ENCODE measurements at regions not wholly inside any gene's neighbourhood (a gene's known extent, or its start where the extent isn't known, plus 50 kb on each side); places are given as distances from the start of the nearest gene placed in this dataset.
"Not testable (repeated sequence)": the region's sequence is repeated elsewhere in the genome, so short reads cannot be mapped to it uniquely, and the experiment has no call there.

GRCh38 chr21:18725653-18726052 lies 322.1 kb upstream of the TMPRSS15 start:
- no peak overlapping the region for H3K4me3 ChIP-seq (ENCODE audit: low read depth, low read length)
- H3K27ac ChIP-seq (ENCODE audit: low read depth, low read length): no peak overlapping the region
- CTCF ChIA-PET: no interaction called here
- H3K9me3 ChIP-seq (ENCODE audit: control insufficient read depth, insufficient read depth, low read length): peaks cover 11% of the 10 kb centered on the region; the same call in 1 of the 2 replicates
- POLR2A ChIA-PET: no interaction called here
- no peaks in the 10 kb centered on the region for H3K27me3 ChIP-seq (ENCODE audit: control insufficient read depth, insufficient read depth, low read length)
- TF ChIP-seq CTCF (IDR thresholded peaks at IDR 0.05; ENCODE audit: low read depth, low read length): no peak
- DNase-seq (ENCODE audit: low read depth, low spot score): no peak

- CTCF ChIA-PET: no interaction called here
- POLR2A ChIA-PET: no interaction called here
- TF ChIP-seq CTCF (IDR thresholded peaks at IDR 0.05; ENCODE audit: low read depth, low read length): no peak
Measured at GRCh38 chr21:18741954-18742353, 338.4 kb upstream of the TMPRSS15 start.

GRCh38 chr21:18743531-18743930 lies 339.9 kb upstream of the TMPRSS15 start:
- CTCF ChIA-PET: no interaction called here
- TF ChIP-seq CTCF (IDR thresholded peaks at IDR 0.05; ENCODE audit: low read depth, low read length): no peak

More at GRCh38 chr21:18741954-18742353, 338.4 kb upstream of the TMPRSS15 start:
- no peak for DNase-seq (ENCODE audit: low read depth, low spot score)
- no peaks in the 10 kb centered on the region for H3K27me3 ChIP-seq (ENCODE audit: control insufficient read depth, insufficient read depth, low read length)
- H3K9me3 ChIP-seq (ENCODE audit: control insufficient read depth, insufficient read depth, low read length): no peaks in the 10 kb centered on the region
- H3K4me3 ChIP-seq (ENCODE audit: low read depth, low read length): no peak overlapping the region
- H3K27ac ChIP-seq (ENCODE audit: low read depth, low read length): no peak overlapping the region

GRCh38 chr21:18744840-18745239 lies 341.3 kb upstream of the TMPRSS15 start:
- CTCF ChIA-PET: no interaction called here
- Histone ChIP-seq H3K9me3 (ENCODE audit: control insufficient read depth, insufficient read depth, low read length) (peaks cover 8% of the 10 kb centered on the region), H3K4me3 (ENCODE audit: low read depth, low read length) (no peak overlapping the region), H3K27ac (ENCODE audit: low read depth, low read length) (no peak overlapping the region), H3K27me3 (ENCODE audit: control insufficient read depth, insufficient read depth, low read length) (no peaks in the 10 kb centered on the region)
- POLR2A ChIA-PET: no interaction called here
- no peak for DNase-seq (ENCODE audit: low read depth, low spot score)
- no peak for TF ChIP-seq CTCF (IDR thresholded peaks at IDR 0.05; ENCODE audit: low read depth, low read length)

More at GRCh38 chr21:18743531-18743930, 339.9 kb upstream of the TMPRSS15 start:
- POLR2A ChIA-PET: no interaction called here
- Histone ChIP-seq H3K4me3 (ENCODE audit: low read depth, low read length) (no peak overlapping the region), H3K9me3 (ENCODE audit: control insufficient read depth, insufficient read depth, low read length) (peaks cover 4% of the 10 kb centered on the region), H3K27ac (ENCODE audit: low read depth, low read length) (no peak overlapping the region), H3K27me3 (ENCODE audit: control insufficient read depth, insufficient read depth, low read length) (no peaks in the 10 kb centered on the region)
- no peak for DNase-seq (ENCODE audit: low read depth, low spot score)

- POLR2A ChIA-PET; H3K4me3 ChIP-seq (ENCODE audit: low read depth, low read length); H3K27me3 ChIP-seq (ENCODE audit: control insufficient read depth, insufficient read depth, low read length); H3K27ac ChIP-seq (ENCODE audit: low read depth, low read length); DNase-seq (ENCODE audit: low read depth, low spot score); CTCF ChIA-PET: not testable (repeated sequence)
- H3K9me3 ChIP-seq (ENCODE audit: control insufficient read depth, insufficient read depth, low read length): peaks cover 28% of the 10 kb centered on the region
Measured at GRCh38 chr21:18752894-18753293, 349.3 kb upstream of the TMPRSS15 start.

GRCh38 chr21:18756272-18756671 lies 352.7 kb upstream of the TMPRSS15 start:
- CTCF ChIA-PET; H3K27ac ChIP-seq (ENCODE audit: low read depth, low read length); POLR2A ChIA-PET; H3K27me3 ChIP-seq (ENCODE audit: control insufficient read depth, insufficient read depth, low read length); H3K4me3 ChIP-seq (ENCODE audit: low read depth, low read length); DNase-seq (ENCODE audit: low read depth, low spot score): not testable (repeated sequence)
- peaks cover 24% of the 10 kb centered on the region for H3K9me3 ChIP-seq (ENCODE audit: control insufficient read depth, insufficient read depth, low read length)

All from AG04450 (cell line).